ENCODE measurements at regions not wholly inside any gene's neighbourhood (a gene's known extent, or its start where the extent isn't known, plus 50 kb on each side); places are given as distances from the start of the nearest gene placed in this dataset.

GRCh38 chr2:195563857-195564512, 93.0 kb upstream of the SLC39A10 start (continued):
- TF ChIP-seq ARID4B (CRISPR knock-in tag; IDR thresholded peaks at IDR 0.05; ENCODE audit: borderline replicate concordance) (no peak), ZNF138 (CRISPR knock-in tag; conservative IDR thresholded peaks at IDR 0.05) (no peak), ZNF423 (CRISPR knock-in tag; IDR thresholded peaks at IDR 0.05) (no peak), EMX1 (CRISPR knock-in tag; IDR thresholded peaks at IDR 0.05) (no peak), PRDM15 (CRISPR knock-in tag; IDR thresholded peaks at IDR 0.05) (no peak), USF1 (CRISPR knock-in tag; IDR thresholded peaks at IDR 0.05) (no peak), CREB1 (CRISPR knock-in tag; IDR thresholded peaks at IDR 0.05) (no peak), RELA (CRISPR knock-in tag; IDR thresholded peaks at IDR 0.05; ENCODE audit: borderline replicate concordance) (no peak), ZNF121 (CRISPR knock-in tag; IDR thresholded peaks at IDR 0.05) (no peak)

- peaks cover 26% of the 10 kb centered on the region for H3K4me1 Mint-ChIP-seq
- DNase-seq (ENCODE audit: low spot score) (no peak), ATAC-seq (no peak)
- H3K9me3 Mint-ChIP-seq = peaks cover 16% of the 10 kb centered on the region
- TF ChIP-seq MLX (CRISPR knock-in tag; IDR thresholded peaks at IDR 0.05) = no peak
- no peak for TF ChIP-seq NFYB (CRISPR knock-in tag; conservative IDR thresholded peaks at IDR 0.05; ENCODE audit: low read depth)
- no peak for TF ChIP-seq ELF4 (CRISPR knock-in tag; IDR thresholded peaks at IDR 0.05; ENCODE audit: low read depth)
- H3K4me3 Mint-ChIP-seq = no peak overlapping the region
- H3K27ac Mint-ChIP-seq = no peak overlapping the region
- ChIA-PET POLR2A (no interaction called here), CTCF (no interaction called here)
- H3K36me3 Mint-ChIP-seq = peaks cover 5% of the 10 kb centered on the region; the same call in 1 of the 2 replicates
- H3K27me3 Mint-ChIP-seq (ENCODE audit: low read depth) = no peaks in the 10 kb centered on the region
These were observed 94.2 kb upstream of the SLC39A10 start for GRCh38 chr2:195562570-195563566.

Data from WTC11 (cell line).